ENCODE measurements at regions not wholly inside any gene's neighbourhood (a gene's known extent, or its start where the extent isn't known, plus 50 kb on each side); places are given as distances from the start of the nearest gene placed in this dataset.

GRCh38 chr18:11256251-11256650 lies 106.9 kb upstream of the PIEZO2 start:
- Histone ChIP-seq H2AFZ (no peak overlapping the region), H3K9me2 (replicated peaks; ENCODE audit: insufficient read depth) (no peaks in the 10 kb centered on the region), H3K27ac (no peak overlapping the region), H3K4me3 (no peak overlapping the region), H3K36me3 (replicated peaks; ENCODE audit: insufficient read depth, low read depth) (no peaks in the 10 kb centered on the region), H3K27me3 (no peaks in the 10 kb centered on the region), H3K9me3 (ENCODE audit: low read depth) (no peaks in the 10 kb centered on the region), H4K20me1 (ENCODE audit: insufficient read depth, poor library complexity, severe bottlenecking) (no peaks in the 10 kb centered on the region), H3K4me2 (no peak overlapping the region), H3K4me1 (ENCODE audit: insufficient read depth) (no peaks in the 10 kb centered on the region), H3K79me2 (no peaks in the 10 kb centered on the region)
- TF ChIP-seq CTCF (IDR thresholded peaks at IDR 0.05; ENCODE audit: poor library complexity) (no peak), EZH2phosphoT487 (IDR thresholded peaks at IDR 0.05; ENCODE audit: low read depth, severe bottlenecking, unreplicated experiment) (no peak), EZH2 (IDR thresholded peaks at IDR 0.05; ENCODE audit: borderline replicate concordance) (no peak)
- DNase-seq (ENCODE audit: low spot score): no peak

- TF ChIP-seq EZH2 (IDR thresholded peaks at IDR 0.05; ENCODE audit: borderline replicate concordance) (no peak), CTCF (IDR thresholded peaks at IDR 0.05; ENCODE audit: poor library complexity) (no peak), EZH2phosphoT487 (IDR thresholded peaks at IDR 0.05; ENCODE audit: low read depth, severe bottlenecking, unreplicated experiment) (no peak)
- H2AFZ ChIP-seq: no peak overlapping the region
- H3K9me3 ChIP-seq (ENCODE audit: low read depth): no peaks in the 10 kb centered on the region
- no peaks in the 10 kb centered on the region for H4K20me1 ChIP-seq (ENCODE audit: insufficient read depth, poor library complexity, severe bottlenecking)
- no peaks in the 10 kb centered on the region for H3K27me3 ChIP-seq
- no peaks in the 10 kb centered on the region for H3K79me2 ChIP-seq
- 83% methylated on average over 2 of the region's 2 CpGs for WGBS (ENCODE audit: low lambda C conversion rate, missing lambda C conversion rate)
- H3K9me2 ChIP-seq (replicated peaks; ENCODE audit: insufficient read depth): no peaks in the 10 kb centered on the region
- no peak overlapping the region for H3K27ac ChIP-seq
- H3K4me3 ChIP-seq: no peak overlapping the region
- no peaks in the 10 kb centered on the region for H3K36me3 ChIP-seq (replicated peaks; ENCODE audit: insufficient read depth, low read depth)
- DNase-seq (ENCODE audit: low spot score): no peak
- no peak overlapping the region for H3K4me2 ChIP-seq
- peaks cover 5% of the 10 kb centered on the region for H3K4me1 ChIP-seq (ENCODE audit: insufficient read depth)
Observed at GRCh38 chr18:11251891-11252270, 102.5 kb upstream of the PIEZO2 start.

- WGBS (ENCODE audit: low lambda C conversion rate, missing lambda C conversion rate): 85% methylated on average over 2 of the region's 2 CpGs
- no peaks in the 10 kb centered on the region for H4K20me1 ChIP-seq (ENCODE audit: insufficient read depth, poor library complexity, severe bottlenecking)
- TF ChIP-seq CTCF (IDR thresholded peaks at IDR 0.05; ENCODE audit: poor library complexity) (no peak), EZH2phosphoT487 (IDR thresholded peaks at IDR 0.05; ENCODE audit: low read depth, severe bottlenecking, unreplicated experiment) (no peak), EZH2 (IDR thresholded peaks at IDR 0.05; ENCODE audit: borderline replicate concordance) (no peak)
- H2AFZ ChIP-seq: no peak overlapping the region
- no peak overlapping the region for H3K4me2 ChIP-seq
- peaks cover 5% of the 10 kb centered on the region for H3K4me1 ChIP-seq (ENCODE audit: insufficient read depth)
- H3K27ac ChIP-seq: no peak overlapping the region
- no peaks in the 10 kb centered on the region for H3K79me2 ChIP-seq
- H3K4me3 ChIP-seq: no peak overlapping the region
- no peak for DNase-seq (ENCODE audit: low spot score)
- H3K36me3 ChIP-seq (replicated peaks; ENCODE audit: insufficient read depth, low read depth): no peaks in the 10 kb centered on the region
- H3K27me3 ChIP-seq: no peaks in the 10 kb centered on the region
- no peaks in the 10 kb centered on the region for H3K9me3 ChIP-seq (ENCODE audit: low read depth)
- H3K9me2 ChIP-seq (replicated peaks; ENCODE audit: insufficient read depth): no peaks in the 10 kb centered on the region
Observed at GRCh38 chr18:11251229-11251890, 102.0 kb upstream of the PIEZO2 start.

Measured in hepatocyte (in vitro differentiated cells).